Keratinocyte (primary cell): ENCODE measurements at regions not wholly inside any gene's neighbourhood (a gene's known extent, or its start where the extent isn't known, plus 50 kb on each side); places are given as distances from the start of the nearest gene placed in this dataset.

Experiments
- DNase-seq: peaks from one replicate; pipeline ENCODE4 v3.0.0-alpha.2; 2011; ENCODE audit warnings: low read depth, missing footprints, low spot score
- FAIRE-seq: peaks from 2 replicates; lab custom pipeline; 2011; peaks lifted over from hg19 to GRCh38; lab: Jason Lieb, UNC
- H2AFZ ChIP-seq: 2 replicates; pipeline ENCODE4 v1.6.0; 2012; ENCODE audit warnings: low read length, control low read depth, inconsistent platforms; ENCODE audit not compliant: control insufficient read depth
- H3K27ac ChIP-seq: 2 replicates; pipeline ENCODE4 v1.5.1; 2011; ENCODE audit warnings: low read length; ENCODE audit not compliant: control insufficient read depth, insufficient read depth
- H3K27me3 ChIP-seq: 3 replicates; pipeline ENCODE4 v1.6.0; 2011; ENCODE audit warnings: low read length; ENCODE audit not compliant: control insufficient read depth, insufficient read depth; ENCODE audit errors: extremely low read depth
- H3K36me3 ChIP-seq, 2 experiments: 2 replicates in 1 of 2; 3 replicates in 1 of 2; pipeline ENCODE4 v1.5.1; 2011; ENCODE audit warnings: low read length in 2 of 2, mild to moderate bottlenecking in 1 of 2; ENCODE audit not compliant: control insufficient read depth in 2 of 2, insufficient read depth in 2 of 2; ENCODE audit errors: extremely low read depth in 1 of 2
- H3K4me1 ChIP-seq: 3 replicates; pipeline ENCODE4 v1.5.1; 2011; ENCODE audit warnings: low read length; ENCODE audit not compliant: control insufficient read depth, insufficient read depth; ENCODE audit errors: extremely low read depth
- H3K4me2 ChIP-seq: 3 replicates; pipeline ENCODE4 v1.6.0; 2011; ENCODE audit warnings: low read depth, low read length; ENCODE audit not compliant: control insufficient read depth, insufficient read depth; ENCODE audit errors: extremely low read depth
- H3K4me3 ChIP-seq, 3 experiments: fragments of 200-600 bp in 1 of 3; sonication (generic) in 1 of 3; 2 replicates in 2 of 3; 3 replicates in 1 of 3; pipeline ENCODE4 v1.5.1; 2011 to 2016; ENCODE audit warnings: low read length in 3 of 3, mild to moderate bottlenecking in 3 of 3, control low read depth in 2 of 3, inconsistent platforms in 1 of 3, low read depth in 1 of 3, mixed read lengths in 1 of 3, mixed run types in 1 of 3, moderate library complexity in 1 of 3; ENCODE audit not compliant: control insufficient read depth in 2 of 3, insufficient read depth in 2 of 3; ENCODE audit errors: extremely low read depth in 1 of 3
- H3K79me2 ChIP-seq: 2 replicates; pipeline ENCODE4 v1.6.0; 2012; ENCODE audit warnings: low read length; ENCODE audit not compliant: control insufficient read depth, insufficient read depth
- H3K9ac ChIP-seq: 3 replicates; pipeline ENCODE4 v1.6.0; 2011; ENCODE audit warnings: low read length; ENCODE audit not compliant: control insufficient read depth, insufficient read depth; ENCODE audit errors: extremely low read depth
- H3K9me1 ChIP-seq: 3 replicates; pipeline ENCODE4 v1.6.0; 2011; ENCODE audit warnings: low read length; ENCODE audit not compliant: control insufficient read depth, insufficient read depth; ENCODE audit errors: extremely low read depth
- H3K9me3 ChIP-seq: 2 replicates; pipeline ENCODE4 v1.5.1; 2012; ENCODE audit warnings: low read depth, low read length; ENCODE audit not compliant: control insufficient read depth
- H4K20me1 ChIP-seq: 3 replicates; pipeline ENCODE4 v1.6.0; 2011; ENCODE audit warnings: low read length; ENCODE audit not compliant: control insufficient read depth, insufficient read depth; ENCODE audit errors: extremely low read depth
- EZH2 ChIP-seq: IDR thresholded peaks from one replicate; pipeline ENCODE4 v1.6.1; 2012; ENCODE audit warnings: inconsistent platforms, mild to moderate bottlenecking, low read length, moderate library complexity
- dilution Hi-C: fragments of 300-500 bp; cut with MboI; formaldehyde crosslinking; loops from one replicate; pipeline ENCODE4 v1.7.0; 2020; ENCODE audit warnings: low sequenced_read_pairs; ENCODE audit not compliant: extremely low pct_ligation_motif_present
- TF ChIP-seq, protein P1 (sequence below), 3 experiments: IDR thresholded peaks in 1 of 3; conservative IDR thresholded peaks in 1 of 3; optimal IDR thresholded peaks in 1 of 3; 2 replicates in 2 of 3; 3 replicates in 1 of 3; pipeline versions ENCODE3 to v1.5.1; 2011; ENCODE audit warnings: low read length in 3 of 3, mild to moderate bottlenecking in 3 of 3, moderate library complexity in 2 of 3, control low read depth in 1 of 3, inconsistent platforms in 1 of 3; ENCODE audit not compliant: insufficient read depth in 2 of 3; ENCODE audit errors: extremely low read depth in 1 of 3

DNA sequence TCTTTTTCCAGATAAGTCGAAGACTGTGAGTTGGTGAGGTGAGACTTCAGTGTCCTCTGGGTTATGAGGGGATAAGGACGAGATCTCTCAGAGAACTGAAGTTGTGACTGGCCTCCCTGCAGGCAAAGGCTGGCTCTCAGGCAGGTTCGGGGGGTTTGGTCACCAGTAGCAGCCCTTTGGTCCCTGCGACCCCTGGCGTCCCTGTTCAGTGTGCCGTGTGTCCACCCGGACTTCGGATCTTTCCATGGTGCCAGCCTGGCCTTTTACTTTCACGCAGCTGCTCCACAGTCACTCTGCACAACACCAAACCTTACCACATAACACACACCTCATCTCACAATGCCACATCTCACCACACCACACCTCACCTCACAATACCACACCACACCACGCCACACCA, 131.9 kb downstream of the ERMARD start:
- Histone ChIP-seq H2AFZ (no peak overlapping the region), H4K20me1 (no peaks in the 10 kb centered on the region), H3K4me3 (no peak overlapping the region), H3K4me1 (peaks cover 11% of the 10 kb centered on the region), H3K36me3 (no peaks in the 10 kb centered on the region), H3K9me1 (no peaks in the 10 kb centered on the region), H3K27me3 (peaks cover 20% of the 10 kb centered on the region), H3K9me3 (no peaks in the 10 kb centered on the region), H3K79me2 (no peaks in the 10 kb centered on the region), H3K4me2 (no peak overlapping the region), H3K9ac (no peak overlapping the region), H3K27ac (no peak overlapping the region)
- FAIRE-seq (no peak), DNase-seq (no peak)
- TF ChIP-seq, protein P1, sequence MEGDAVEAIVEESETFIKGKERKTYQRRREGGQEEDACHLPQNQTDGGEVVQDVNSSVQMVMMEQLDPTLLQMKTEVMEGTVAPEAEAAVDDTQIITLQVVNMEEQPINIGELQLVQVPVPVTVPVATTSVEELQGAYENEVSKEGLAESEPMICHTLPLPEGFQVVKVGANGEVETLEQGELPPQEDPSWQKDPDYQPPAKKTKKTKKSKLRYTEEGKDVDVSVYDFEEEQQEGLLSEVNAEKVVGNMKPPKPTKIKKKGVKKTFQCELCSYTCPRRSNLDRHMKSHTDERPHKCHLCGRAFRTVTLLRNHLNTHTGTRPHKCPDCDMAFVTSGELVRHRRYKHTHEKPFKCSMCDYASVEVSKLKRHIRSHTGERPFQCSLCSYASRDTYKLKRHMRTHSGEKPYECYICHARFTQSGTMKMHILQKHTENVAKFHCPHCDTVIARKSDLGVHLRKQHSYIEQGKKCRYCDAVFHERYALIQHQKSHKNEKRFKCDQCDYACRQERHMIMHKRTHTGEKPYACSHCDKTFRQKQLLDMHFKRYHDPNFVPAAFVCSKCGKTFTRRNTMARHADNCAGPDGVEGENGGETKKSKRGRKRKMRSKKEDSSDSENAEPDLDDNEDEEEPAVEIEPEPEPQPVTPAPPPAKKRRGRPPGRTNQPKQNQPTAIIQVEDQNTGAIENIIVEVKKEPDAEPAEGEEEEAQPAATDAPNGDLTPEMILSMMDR (optimal IDR thresholded peaks at IDR 0.05 in 1 of 3, IDR thresholded peaks at IDR 0.05 in 1 of 3, conservative IDR thresholded peaks at IDR 0.05 in 1 of 3; ENCODE audit: extremely low read depth in 1 of 3, insufficient read depth in 2 of 3, low read length in 3 of 3): no peak
- no peak for TF ChIP-seq EZH2
- dilution Hi-C loops: no loop called here

DNA sequence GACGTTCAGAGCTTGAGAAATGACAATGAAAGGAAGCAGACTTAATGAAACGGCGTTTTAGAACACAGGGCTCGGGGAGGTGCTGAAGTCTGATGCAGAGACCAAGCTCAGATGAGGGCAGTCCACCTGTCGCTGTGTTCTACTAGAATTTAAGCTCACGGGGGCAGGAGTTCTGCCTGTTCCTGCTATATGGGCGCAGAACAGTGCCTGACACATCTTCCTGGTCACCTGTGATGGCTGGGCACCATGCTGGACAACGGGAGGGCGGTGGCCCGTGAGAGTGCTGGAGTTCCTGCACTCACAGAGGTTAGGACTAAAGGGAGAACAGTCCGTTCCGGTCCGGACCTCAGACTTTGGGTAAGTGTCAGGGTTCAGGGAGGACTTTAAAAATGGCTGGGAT, 130.6 kb downstream of the ERMARD start:
- no peak for DNase-seq
- Histone ChIP-seq H2AFZ (no peak overlapping the region), H3K79me2 (no peaks in the 10 kb centered on the region), H3K4me2 (no peak overlapping the region), H3K36me3 (no peaks in the 10 kb centered on the region), H3K9me1 (no peaks in the 10 kb centered on the region), H4K20me1 (no peaks in the 10 kb centered on the region), H3K4me3 (no peak overlapping the region), H3K9ac (no peak overlapping the region), H3K9me3 (no peaks in the 10 kb centered on the region), H3K4me1 (peaks cover 2% of the 10 kb centered on the region), H3K27me3 (peaks cover 20% of the 10 kb centered on the region), H3K27ac (no peak overlapping the region)
- dilution Hi-C loops: no loop called here
- FAIRE-seq: no peak
- no peak for TF ChIP-seq EZH2
- TF ChIP-seq, protein P1 (optimal IDR thresholded peaks at IDR 0.05 in 1 of 3, IDR thresholded peaks at IDR 0.05 in 1 of 3, conservative IDR thresholded peaks at IDR 0.05 in 1 of 3; ENCODE audit: extremely low read depth in 1 of 3, insufficient read depth in 2 of 3, low read length in 3 of 3): no peak
